Endothelial cell of umbilical vein (primary cell): ENCODE measurements at regions not wholly inside any gene's neighbourhood (a gene's known extent, or its start where the extent isn't known, plus 50 kb on each side); places are given as distances from the start of the nearest gene placed in this dataset.

Experiments
- BruUV-seq: library from RNA; stranded (reverse); fragments of 400-500 nt; replicated peaks from 2 replicates; lab custom pipeline; 2021; lab: Mats Ljungman, UMichigan
- CTCF ChIA-PET: fragments of 300-600, 350-600 bp; sonication (Branson Sonifier 250); formaldehyde crosslinking; loops from one replicate; lab custom pipeline; 2021; ENCODE audit warnings: antibody characterized with exemption, inconsistent platforms; lab: Charles Lee
- POLR2A ChIA-PET: fragments of 300-600, 350-600 bp; sonication (Branson Sonifier 250); formaldehyde crosslinking; loops from one replicate; lab custom pipeline; 2021; ENCODE audit warnings: antibody characterized with exemption, inconsistent platforms; lab: Charles Lee
- DNase-seq: peaks from one replicate; pipeline ENCODE4 v3.0.0-alpha.2; 2011; ENCODE audit warnings: low read depth, low spot score
- FAIRE-seq: peaks from 2 replicates; lab custom pipeline; 2011; peaks lifted over from hg19 to GRCh38; lab: Jason Lieb, UNC
- H2AFZ ChIP-seq: 2 replicates; pipeline ENCODE4 v1.6.0; 2012; ENCODE audit warnings: low read depth, low read length, control low read depth, inconsistent platforms
- H3K27ac ChIP-seq: 2 replicates; pipeline ENCODE4 v1.5.1; 2011; ENCODE audit warnings: low read depth, mild to moderate bottlenecking, control low read depth, low read length, moderate library complexity; ENCODE audit not compliant: insufficient read depth
- H3K27me3 ChIP-seq, 2 experiments: 2 replicates each; pipeline versions ENCODE4 v1.6.0 to v1.6.1; 2011; ENCODE audit warnings: low read length in 2 of 2, mixed read lengths in 1 of 2; ENCODE audit not compliant: control insufficient read depth in 2 of 2, insufficient read depth in 2 of 2
- H3K36me3 ChIP-seq, 2 experiments: 2 replicates in 1 of 2; 3 replicates in 1 of 2; pipeline ENCODE4 v1.5.1; 2011; ENCODE audit warnings: low read length in 2 of 2, mild to moderate bottlenecking in 1 of 2, moderate library complexity in 1 of 2; ENCODE audit not compliant: control insufficient read depth in 2 of 2, insufficient read depth in 2 of 2; ENCODE audit errors: extremely low read depth in 1 of 2
- H3K4me1 ChIP-seq: 3 replicates; pipeline ENCODE4 v1.5.1; 2011; ENCODE audit warnings: mild to moderate bottlenecking, low read length; ENCODE audit not compliant: control insufficient read depth, insufficient read depth; ENCODE audit errors: extremely low read depth
- H3K4me2 ChIP-seq: 2 replicates; pipeline ENCODE4 v1.6.1; 2011; ENCODE audit warnings: low read length, control low read depth, mixed read lengths; ENCODE audit not compliant: insufficient read depth
- H3K4me3 ChIP-seq, 3 experiments: fragments of 200-600 bp in 1 of 3; sonication (generic), shearing (Covaris generic) in 1 of 3; replicated peaks in 1 of 3; 2 replicates each; pipeline ENCODE4 v1.5.1; 2011 to 2016; ENCODE audit warnings: control low read depth in 3 of 3, low read length in 3 of 3, mild to moderate bottlenecking in 2 of 3, inconsistent platforms in 1 of 3, low read depth in 1 of 3, moderate library complexity in 1 of 3; ENCODE audit not compliant: insufficient read depth in 1 of 3
- H3K79me2 ChIP-seq: 2 replicates; pipeline ENCODE4 v1.6.0; 2012; ENCODE audit warnings: low read length, inconsistent platforms; ENCODE audit not compliant: control insufficient read depth, insufficient read depth
- H3K9ac ChIP-seq: replicated peaks from 2 replicates; pipeline ENCODE3; 2011; ENCODE audit warnings: low read length, control low read depth; ENCODE audit not compliant: insufficient read depth; ENCODE audit errors: extremely low read depth
- H3K9me1 ChIP-seq: replicated peaks from 3 replicates; pipeline ENCODE4 v1.6.0; 2011; ENCODE audit warnings: mild to moderate bottlenecking, low read length; ENCODE audit not compliant: control insufficient read depth, insufficient read depth; ENCODE audit errors: extremely low read depth
- H3K9me3 ChIP-seq: replicated peaks from 2 replicates; pipeline ENCODE4 v1.5.1; 2012; ENCODE audit warnings: low read length, inconsistent platforms; ENCODE audit not compliant: control insufficient read depth, insufficient read depth
- H4K20me1 ChIP-seq: replicated peaks from 2 replicates; pipeline ENCODE3; 2011; ENCODE audit warnings: mild to moderate bottlenecking, low read length; ENCODE audit not compliant: control insufficient read depth, insufficient read depth; ENCODE audit errors: extremely low read depth
- CTCF ChIP-seq, 2 donors: IDR thresholded peaks; 1 replicate in 1 of 2; 2 replicates in 1 of 2; pipeline ENCODE4 v1.5.1; 2011; ENCODE audit warnings: low read length in 2 of 2, mild to moderate bottlenecking in 2 of 2, moderate library complexity in 2 of 2, control low read depth in 1 of 2, inconsistent platforms in 1 of 2, low read depth in 1 of 2; ENCODE audit not compliant: insufficient read depth in 1 of 2; ENCODE audit errors: extremely low read depth in 1 of 2
- EZH2 ChIP-seq: IDR thresholded peaks from 2 replicates; pipeline ENCODE4 v1.6.1; 2012; ENCODE audit warnings: borderline replicate concordance, low read depth, mild to moderate bottlenecking, moderate library complexity, low read length, inconsistent platforms; ENCODE audit not compliant: severe bottlenecking
- FOS ChIP-seq: IDR thresholded peaks from 2 replicates; pipeline ENCODE4 v1.6.1; 2011; ENCODE audit warnings: mild to moderate bottlenecking, low read length, moderate library complexity, borderline replicate concordance; ENCODE audit not compliant: insufficient read depth
- GATA2 ChIP-seq: IDR thresholded peaks from 2 replicates; pipeline ENCODE4 v1.7.0; 2011; ENCODE audit warnings: low read depth, mild to moderate bottlenecking, moderate library complexity, mixed read lengths, low read length; ENCODE audit not compliant: insufficient read length, insufficient read depth
- JUN ChIP-seq: IDR thresholded peaks from 2 replicates; pipeline ENCODE4 v1.6.1; 2011; ENCODE audit warnings: borderline replicate concordance, low read depth; ENCODE audit not compliant: insufficient read length, insufficient read depth
- MAX ChIP-seq: IDR thresholded peaks from 2 replicates; pipeline ENCODE4 v1.6.1; 2011; ENCODE audit not compliant: insufficient read depth, insufficient read length
- MYC ChIP-seq: IDR thresholded peaks from one replicate; pipeline ENCODE4 v1.6.1; 2011; ENCODE audit warnings: mild to moderate bottlenecking, low read depth, low read length
- POLR2A ChIP-seq: IDR thresholded peaks from 2 replicates; pipeline ENCODE4 v1.6.1; 2012; ENCODE audit warnings: low read depth, mild to moderate bottlenecking, control low read depth, low read length
- POLR2AphosphoS5 ChIP-seq: IDR thresholded peaks from 2 replicates; pipeline ENCODE4 v1.6.1; 2012; ENCODE audit warnings: low read depth, mild to moderate bottlenecking, control low read depth, low read length, moderate library complexity; ENCODE audit not compliant: insufficient read depth
- dilution Hi-C: fragments of 300-500 bp; cut with MboI; formaldehyde crosslinking; loops from one replicate; pipeline ENCODE4 v1.15.0; 2019; ENCODE audit warnings: low sequenced_read_pairs; ENCODE audit not compliant: extremely low pct_ligation_motif_present
- intact Hi-C: fragments of 100-400 bp; cut with micrococcal nuclease; formaldehyde crosslinking; loops from one replicate; pipeline ENCODE4 v1.10.0; 2022

- Histone ChIP-seq H3K4me2 (no peak overlapping the region), H3K9ac (no peak overlapping the region), H3K9me3 (no peaks in the 10 kb centered on the region), H3K27me3 (no peaks in the 10 kb centered on the region), H3K36me3 (no peaks in the 10 kb centered on the region), H4K20me1 (no peaks in the 10 kb centered on the region), H3K4me1 (no peaks in the 10 kb centered on the region), H2AFZ (no peak overlapping the region), H3K27ac (no peak overlapping the region), H3K4me3 (no peak overlapping the region), H3K79me2 (no peaks in the 10 kb centered on the region), H3K9me1 (no peaks in the 10 kb centered on the region)
- FAIRE-seq = no peak
- ChIA-PET CTCF (no interaction called here), POLR2A (no interaction called here)
- intact Hi-C loops = no loop called here
- TF ChIP-seq GATA2 = no peak
- TF ChIP-seq EZH2 = no peak
- TF ChIP-seq MAX = no peak
- no peak for TF ChIP-seq POLR2AphosphoS5
- TF ChIP-seq POLR2A = no peak
- TF ChIP-seq JUN = no peak
- BruUV-seq = no TSS peak
- dilution Hi-C loops = no loop called here
- DNase-seq = no peak
These were observed 106.4 kb upstream of the GRIA3 start for GRCh38 chrX:123077631-123078030.

GRCh38 chrX:123080065-123080464 is 104.0 kb upstream of the GRIA3 start:
- Histone ChIP-seq H3K27ac (no peak overlapping the region), H2AFZ (no peak overlapping the region), H3K36me3 (no peaks in the 10 kb centered on the region), H3K4me1 (no peaks in the 10 kb centered on the region), H3K9ac (no peak overlapping the region), H3K27me3 (no peaks in the 10 kb centered on the region), H4K20me1 (no peaks in the 10 kb centered on the region), H3K9me1 (no peaks in the 10 kb centered on the region), H3K79me2 (no peaks in the 10 kb centered on the region), H3K4me3 (no peak overlapping the region), H3K9me3 (no peaks in the 10 kb centered on the region), H3K4me2 (no peak overlapping the region)
- no TSS peak for BruUV-seq
- no peak for DNase-seq
- dilution Hi-C loops = no loop called here
- TF ChIP-seq CTCF (IDR thresholded peaks at IDR 0.05; ENCODE audit: extremely low read depth in 1 of 2, insufficient read depth in 1 of 2, low read depth in 1 of 2, low read length in 2 of 2) = no peak
- no peak for TF ChIP-seq POLR2AphosphoS5
- TF ChIP-seq MYC = no peak
- TF ChIP-seq MAX = no peak
- TF ChIP-seq POLR2A = no peak
- TF ChIP-seq JUN = no peak
- TF ChIP-seq FOS = no peak
- no peak for TF ChIP-seq GATA2
- no peak for TF ChIP-seq EZH2
- FAIRE-seq = no peak
- ChIA-PET POLR2A (no interaction called here), CTCF (no interaction called here)
- intact Hi-C loops = no loop called here
